Glomerular visceral epithelial cell (primary cell): ENCODE measurements at regions not wholly inside any gene's neighbourhood (a gene's known extent, or its start where the extent isn't known, plus 50 kb on each side); places are given as distances from the start of the nearest gene placed in this dataset.
A peak's percentile ranks its signal among the peaks of the same experiment; 100 is the strongest.
"Not testable (repeated sequence)": the region's sequence is repeated elsewhere in the genome, so short reads cannot be mapped to it uniquely, and the experiment has no call there.

Experiments used
- DNase-seq: peaks from one replicate; pipeline ENCODE4 v3.0.0-alpha.2; 2016; ENCODE audit errors: extremely low spot score

DNA sequence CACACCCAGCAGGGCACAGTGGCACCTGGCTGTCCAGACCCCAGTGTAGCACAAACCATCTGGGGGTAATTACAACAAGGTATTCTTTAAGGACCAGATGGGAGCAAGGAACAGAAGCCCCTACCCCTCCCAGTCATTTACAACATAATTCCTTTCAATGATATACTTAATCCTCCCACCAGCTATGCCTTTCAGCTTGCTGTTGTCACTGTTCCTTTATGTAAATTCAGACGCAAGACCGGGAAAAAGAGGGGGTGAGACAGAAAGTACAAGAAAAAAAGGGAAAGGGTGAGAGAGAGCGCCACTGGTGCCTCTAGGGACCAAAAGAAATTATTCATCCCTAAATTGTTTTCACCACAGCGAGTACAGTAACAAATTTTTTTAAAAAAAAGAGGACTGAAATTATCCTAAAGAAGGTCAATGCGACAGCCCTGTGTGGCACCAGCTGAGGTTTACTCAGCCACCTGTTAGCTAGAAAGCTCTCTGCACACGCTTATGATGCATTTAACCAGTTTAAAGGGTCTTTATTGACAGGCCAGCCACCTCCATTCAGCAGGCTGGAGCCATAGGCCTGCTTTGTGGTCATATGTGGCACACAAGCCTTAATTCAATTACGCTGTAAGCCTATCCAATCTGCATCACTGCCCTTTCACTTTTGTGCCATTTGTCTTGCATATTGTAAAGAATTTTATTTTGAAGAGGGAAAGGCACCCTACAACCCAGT, 210.2 kb upstream of the ISL1 start:
- no peak for DNase-seq

DNA sequence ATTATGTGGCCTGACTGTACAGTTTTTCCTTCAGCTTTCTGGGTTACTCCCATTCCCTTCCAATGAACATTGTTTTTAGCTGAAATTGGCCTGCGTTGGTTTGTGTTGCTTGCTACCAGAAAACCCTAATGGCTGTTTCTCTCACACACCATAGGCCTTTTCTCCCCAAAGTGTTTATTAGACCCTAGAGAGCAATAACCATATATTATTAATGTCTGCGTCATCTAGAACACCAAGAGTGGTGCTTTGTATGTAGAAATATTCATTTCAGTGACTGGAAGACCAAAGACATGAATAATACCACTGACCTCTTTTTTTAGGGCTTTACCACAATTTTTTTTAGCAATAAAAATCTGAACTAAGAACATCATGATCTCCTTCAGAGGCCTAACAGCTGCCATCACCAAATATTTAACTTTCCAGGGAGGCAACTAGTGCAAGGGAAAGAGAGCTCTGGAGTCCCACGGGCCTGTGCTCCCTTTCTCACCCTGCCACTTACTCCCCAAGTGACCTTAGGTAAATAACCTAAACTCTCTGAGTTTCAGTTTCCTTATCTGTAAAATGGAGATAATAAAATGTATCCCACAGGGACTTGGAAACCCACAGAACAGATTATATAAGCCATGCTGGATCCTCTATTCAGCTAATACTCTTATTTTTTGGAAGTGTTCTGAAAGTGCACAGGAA, 201.9 kb upstream of the ISL1 start:
- DNase-seq = no peak

DNA sequence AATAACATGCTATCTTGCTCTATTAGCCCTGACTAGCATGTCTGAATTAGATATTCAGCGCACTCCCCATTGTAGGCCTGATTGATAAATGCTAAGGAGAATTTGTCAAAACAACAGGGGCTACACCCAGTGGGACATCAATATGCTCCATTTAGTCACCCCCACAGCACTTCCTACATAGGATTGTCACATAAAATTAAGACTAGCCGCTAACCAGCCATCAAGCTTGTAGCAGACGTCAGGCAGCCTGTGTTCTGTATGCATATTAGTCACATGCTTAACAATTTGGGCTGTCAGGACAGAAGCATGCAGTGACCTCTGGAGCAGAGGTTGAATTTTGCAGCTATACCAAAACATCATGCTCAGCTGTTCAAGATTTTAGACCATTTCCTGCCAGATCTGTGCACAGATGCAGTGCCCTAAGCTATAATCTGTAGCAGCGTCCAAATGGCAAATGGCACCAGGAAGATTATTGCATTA, 197.4 kb upstream of the ISL1 start:
- DNase-seq = no peak

- no peak for DNase-seq
These were observed 195.2 kb upstream of the ISL1 start for GRCh38 chr5:51188001-51188591.

DNA sequence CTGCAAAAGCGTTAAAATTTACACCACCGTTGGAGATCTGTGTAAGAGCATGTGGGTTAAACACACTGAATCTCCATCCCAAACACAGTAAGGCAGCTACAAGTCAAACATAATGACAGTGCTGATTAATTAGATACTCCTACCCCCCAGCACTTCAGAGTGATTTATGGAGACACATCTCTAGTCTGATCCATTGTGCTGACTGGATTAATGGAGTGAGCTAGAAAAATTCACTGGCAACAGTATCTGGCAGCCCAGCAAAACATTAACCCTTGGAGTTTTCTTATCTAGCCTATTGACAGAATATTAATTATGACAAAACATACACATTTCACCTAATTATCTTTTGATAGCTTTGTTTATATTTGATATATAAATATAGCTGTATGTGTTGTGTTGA, 188.6 kb upstream of the ISL1 start:
- DNase-seq = no peak

GRCh38 chr5:51201024-51201423, 182.2 kb upstream of the ISL1 start:
- no peak for DNase-seq

- DNase-seq = no peak
These were observed 181.5 kb upstream of the ISL1 start for GRCh38 chr5:51201708-51202107.

DNA sequence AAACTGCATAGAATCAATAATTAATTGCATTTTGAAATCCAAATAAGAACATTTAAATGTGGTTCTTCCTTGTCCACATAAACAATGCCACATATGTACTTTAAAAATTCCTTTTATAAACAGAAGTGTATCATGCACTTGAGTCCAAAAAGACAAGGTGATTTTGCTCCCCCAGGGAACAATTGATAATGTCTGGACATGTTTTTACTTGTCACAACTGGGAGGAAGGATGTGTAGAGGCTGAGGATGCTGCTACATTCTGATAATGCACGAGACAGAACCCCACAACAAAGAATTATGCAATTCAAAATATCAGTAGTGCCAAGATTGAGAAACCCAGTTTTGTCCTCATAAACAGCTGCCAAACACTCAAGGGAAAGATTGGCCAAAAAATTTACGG, 181.1 kb upstream of the ISL1 start:
- no peak for DNase-seq

DNA sequence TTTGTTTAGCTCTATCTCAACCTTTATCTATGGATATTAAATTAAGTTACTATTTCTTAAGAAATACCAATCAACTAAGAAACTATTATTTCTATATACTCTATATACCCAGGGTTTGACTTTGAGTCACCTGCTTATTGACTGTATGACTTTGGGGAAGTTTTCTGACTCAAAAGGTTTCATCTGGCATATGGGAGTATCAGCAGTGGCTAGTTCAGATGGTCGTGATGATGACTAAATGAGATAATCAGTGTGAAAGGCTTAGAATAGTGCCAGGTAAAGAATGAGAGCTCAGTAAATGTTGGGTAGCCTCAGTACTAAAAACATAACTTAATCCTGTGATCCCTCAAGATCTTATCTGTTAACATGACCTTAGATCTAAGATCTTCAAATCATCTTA, 179.7 kb upstream of the ISL1 start:
- no peak for DNase-seq

GRCh38 chr5:51208296-51208695, 175.0 kb upstream of the ISL1 start:
- DNase-seq = peak; percentile 53

GRCh38 chr5:51214746-51215145, 168.5 kb upstream of the ISL1 start:
- DNase-seq = no peak

- DNase-seq = peak; percentile 23
These were observed 157.2 kb upstream of the ISL1 start for GRCh38 chr5:51225789-51226742.

- DNase-seq = no peak
These were observed 155.2 kb upstream of the ISL1 start for GRCh38 chr5:51227963-51228470.

- DNase-seq = no peak
These were observed 152.9 kb upstream of the ISL1 start for GRCh38 chr5:51230336-51230735.

GRCh38 chr5:51242456-51242855, 140.8 kb upstream of the ISL1 start:
- DNase-seq = no peak

- DNase-seq = not testable (repeated sequence)
These were observed 132.3 kb upstream of the ISL1 start for GRCh38 chr5:51250957-51251356.

- DNase-seq = no peak
These were observed 112.0 kb upstream of the ISL1 start for GRCh38 chr5:51271261-51271660.

DNA sequence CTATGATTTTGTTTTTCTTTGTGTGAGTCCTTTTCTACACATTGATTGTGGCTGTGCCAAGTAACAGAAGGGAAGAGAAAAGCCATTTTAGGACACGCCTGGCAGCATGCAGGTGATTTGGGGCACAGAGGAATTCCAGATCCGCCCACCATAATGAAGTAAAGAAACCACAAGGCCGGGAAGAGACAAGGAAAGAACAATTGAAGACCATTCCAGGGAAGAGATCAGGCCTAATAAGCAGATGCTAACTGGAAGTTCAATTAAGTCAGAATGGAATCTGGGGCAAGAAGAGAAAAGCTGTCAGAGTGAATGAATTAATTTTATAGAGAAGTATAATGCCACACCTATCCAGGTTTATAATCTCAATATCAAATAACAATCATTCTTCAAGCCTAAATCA, 110.2 kb upstream of the ISL1 start:
- DNase-seq = no peak

GRCh38 chr5:51273871-51274270, 109.4 kb upstream of the ISL1 start:
- DNase-seq = no peak

- DNase-seq = no peak
These were observed 107.8 kb upstream of the ISL1 start for GRCh38 chr5:51275428-51275827.

DNA sequence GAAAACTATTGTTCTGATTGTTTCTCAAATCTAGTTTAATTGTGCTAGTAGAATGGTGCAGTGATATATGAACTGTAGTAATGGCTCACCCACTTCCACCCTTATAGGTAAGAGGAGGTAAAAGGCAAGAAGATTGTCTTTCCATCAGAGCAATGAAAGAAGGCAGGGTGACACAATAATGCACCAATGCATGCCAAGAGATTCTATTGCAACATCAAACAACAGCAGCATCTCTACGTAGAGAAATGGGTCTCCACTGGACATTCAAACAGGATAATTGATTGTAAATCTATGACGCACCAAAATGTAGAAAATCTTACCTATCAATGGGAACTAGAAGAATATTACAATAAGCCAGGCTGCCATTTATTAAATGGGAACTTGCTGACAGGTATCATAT, 107.0 kb upstream of the ISL1 start:
- DNase-seq = no peak

DNA sequence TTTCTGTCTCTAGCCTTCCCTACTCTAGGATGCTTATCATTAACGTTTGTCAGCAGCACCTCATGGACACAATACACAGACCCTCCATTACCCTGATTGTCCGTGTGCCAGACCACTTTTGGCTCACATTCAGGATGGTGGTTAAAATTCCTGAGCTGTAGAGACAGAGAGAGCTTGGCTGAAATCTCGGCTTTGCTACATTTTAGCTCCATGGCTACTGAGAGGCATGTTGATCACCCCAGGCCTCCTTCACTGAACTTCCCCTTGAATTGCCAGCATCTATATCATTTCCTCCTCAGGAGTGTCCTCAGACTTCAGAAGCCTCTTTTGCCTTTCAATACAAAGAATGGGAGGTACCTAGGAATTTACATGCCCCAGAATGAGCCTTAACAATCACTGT, 104.7 kb upstream of the ISL1 start:
- peak; percentile 49 for DNase-seq
